HepG2 (cell line): ENCODE measurements at regions not wholly inside any gene's neighbourhood (a gene's known extent, or its start where the extent isn't known, plus 50 kb on each side); places are given as distances from the start of the nearest gene placed in this dataset.

Experiments used
- DMAP1 ChIP-seq: IDR thresholded peaks from 2 replicates; pipeline ENCODE4 v1.6.1; 2016
- FOXA1 ChIP-seq, 2 experiments: fragments of 450-650 bp in 1 of 2; sonication (generic) in 1 of 2; formaldehyde crosslinking in 1 of 2; IDR thresholded peaks; 2 replicates each; pipeline versions ENCODE4 v1.4.0 to v1.6.1; 2016 to 2020; ENCODE audit warnings: missing genetic modification reagents in 1 of 2
- FOXK2 ChIP-seq: fragments of 450-650 bp; IDR thresholded peaks from 2 replicates; pipeline ENCODE4 v1.6.1; 2016
- POGK ChIP-seq: sonication (generic); formaldehyde crosslinking; conservative IDR thresholded peaks from 2 replicates; pipeline ENCODE4 v1.8.0; 2022; ENCODE audit warnings: mild to moderate bottlenecking, moderate library complexity, missing genetic modification reagents
- RAD51 ChIP-seq: fragments of 450-650 bp; IDR thresholded peaks from 2 replicates; pipeline ENCODE4 v1.6.1; 2016; ENCODE audit warnings: borderline replicate concordance
- REPIN1 ChIP-seq: sonication (generic); formaldehyde crosslinking; IDR thresholded peaks from 2 replicates; pipeline ENCODE4 v1.8.0; 2022; ENCODE audit warnings: missing genetic modification reagents, low read depth, mild to moderate bottlenecking, borderline replicate concordance
- SNAPC4 ChIP-seq: sonication (generic); formaldehyde crosslinking; IDR thresholded peaks from 2 replicates; pipeline ENCODE4 v1.4.0; 2020; ENCODE audit warnings: mild to moderate bottlenecking, missing genetic modification reagents
- SOX5 ChIP-seq: IDR thresholded peaks from 2 replicates; pipeline ENCODE4 v1.6.1; 2016; ENCODE audit warnings: borderline replicate concordance
- SP140L ChIP-seq: sonication (generic); formaldehyde crosslinking; IDR thresholded peaks from 2 replicates; pipeline ENCODE4 v1.4.0; 2020; ENCODE audit warnings: missing genetic modification reagents, borderline replicate concordance
- ZFP36L2 ChIP-seq: sonication (generic); formaldehyde crosslinking; IDR thresholded peaks from 2 replicates; pipeline ENCODE4 v1.4.0; 2020; ENCODE audit warnings: missing genetic modification reagents
- TF ChIP-seq, protein P1 (sequence below): sonication (generic); formaldehyde crosslinking; IDR thresholded peaks from 2 replicates; pipeline ENCODE4 v1.8.1; 2023; ENCODE audit warnings: mild to moderate bottlenecking, missing genetic modification reagents

DNA sequence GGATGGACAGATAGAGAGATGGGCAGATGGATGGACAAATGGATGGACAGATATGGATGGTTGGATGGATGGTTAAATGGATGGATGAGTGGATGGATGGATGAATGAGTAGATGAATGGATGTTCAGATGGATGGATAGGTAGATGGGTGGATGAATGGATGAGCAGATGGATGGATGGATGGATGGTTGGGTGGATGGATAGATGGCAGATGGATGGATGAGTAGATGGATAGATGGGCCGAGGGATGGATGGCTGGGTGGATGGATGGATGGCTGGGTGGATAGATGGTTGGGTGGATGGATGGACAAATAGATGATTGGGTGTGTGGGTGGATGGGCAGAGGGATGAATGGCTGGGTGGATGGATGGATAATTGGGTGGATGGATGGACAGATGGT lies 98.9 kb upstream of the OTOS start (continued):
- no peak for TF ChIP-seq SNAPC4 (CRISPR knock-in tag)
- TF ChIP-seq RAD51, result peak; percentile 22; the same call in 1 of the 2 replicates
- TF ChIP-seq POGK (CRISPR knock-in tag), result no peak
- no peak for TF ChIP-seq DMAP1
- TF ChIP-seq SP140L (CRISPR knock-in tag), result no peak
- no peak for TF ChIP-seq SOX5
- peak; percentile 42; the same call in 1 of the 2 replicates for TF ChIP-seq FOXK2
- TF ChIP-seq ZFP36L2 (CRISPR knock-in tag), result no peak
- TF ChIP-seq FOXA1 (IDR thresholded peaks at IDR 0.05), result 0 out of 2 replicates have a peak, but pooled peaks have one; percentile 30
- TF ChIP-seq FOXA1 (CRISPR knock-in tag; IDR thresholded peaks at IDR 0.05), result no peak
- TF ChIP-seq REPIN1 (CRISPR knock-in tag), result no peak
- TF ChIP-seq, protein P1, sequence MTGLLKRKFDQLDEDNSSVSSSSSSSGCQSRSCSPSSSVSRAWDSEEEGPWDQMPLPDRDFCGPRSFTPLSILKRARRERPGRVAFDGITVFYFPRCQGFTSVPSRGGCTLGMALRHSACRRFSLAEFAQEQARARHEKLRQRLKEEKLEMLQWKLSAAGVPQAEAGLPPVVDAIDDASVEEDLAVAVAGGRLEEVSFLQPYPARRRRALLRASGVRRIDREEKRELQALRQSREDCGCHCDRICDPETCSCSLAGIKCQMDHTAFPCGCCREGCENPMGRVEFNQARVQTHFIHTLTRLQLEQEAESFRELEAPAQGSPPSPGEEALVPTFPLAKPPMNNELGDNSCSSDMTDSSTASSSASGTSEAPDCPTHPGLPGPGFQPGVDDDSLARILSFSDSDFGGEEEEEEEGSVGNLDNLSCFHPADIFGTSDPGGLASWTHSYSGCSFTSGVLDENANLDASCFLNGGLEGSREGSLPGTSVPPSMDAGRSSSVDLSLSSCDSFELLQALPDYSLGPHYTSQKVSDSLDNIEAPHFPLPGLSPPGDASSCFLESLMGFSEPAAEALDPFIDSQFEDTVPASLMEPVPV (CRISPR knock-in tag), result no peak
- TF ChIP-seq, all 625 proteins: peak for 8
